SK-N-MC (cell line): ENCODE measurements at regions not wholly inside any gene's neighbourhood (a gene's known extent, or its start where the extent isn't known, plus 50 kb on each side); places are given as distances from the start of the nearest gene placed in this dataset.

ENCODE experiments used
- EZH2 ChIP-seq: fragments of 200-600 bp; sonication (generic); IDR thresholded peaks from one replicate; pipeline ENCODE4 v1.6.1; 2017; ENCODE audit warnings: antibody characterized with exemption
- POLR2AphosphoS5 ChIP-seq: IDR thresholded peaks from 2 replicates; pipeline ENCODE4 v1.6.1; 2012; ENCODE audit warnings: mild to moderate bottlenecking, low read depth, low read length, borderline replicate concordance

DNA sequence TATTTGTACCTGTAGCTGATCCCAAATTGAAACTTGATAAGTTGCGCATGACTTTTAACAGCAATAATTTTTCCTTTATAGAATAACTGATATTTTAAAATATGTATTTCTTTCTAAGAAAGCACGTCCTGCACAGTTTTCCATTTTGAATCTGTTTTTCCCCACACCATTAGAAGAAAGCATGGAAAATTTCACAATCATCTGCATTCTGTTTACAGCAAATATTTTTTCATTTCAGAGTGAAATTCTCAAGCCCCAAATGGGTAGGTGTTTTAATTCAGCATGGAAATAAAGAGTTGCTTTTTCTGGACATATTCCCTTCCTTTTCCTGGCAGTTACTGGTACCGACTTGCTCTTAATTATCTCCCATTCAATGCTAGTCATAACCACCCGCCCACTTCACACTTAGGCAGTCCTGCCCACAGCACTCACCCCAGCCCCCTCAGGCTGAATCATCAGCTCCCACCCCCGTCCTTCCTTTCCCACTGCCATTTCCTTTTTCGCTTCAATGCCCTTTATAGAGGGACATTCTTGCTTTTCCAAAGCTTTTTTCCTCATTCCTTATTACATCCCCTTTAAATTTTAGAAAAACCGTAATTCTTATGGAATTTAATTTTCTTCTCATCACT is 89.2 kb upstream of the GLS start:
- TF ChIP-seq POLR2AphosphoS5 (no peak), EZH2 (no peak)
